ENCODE measurements at regions not wholly inside any gene's neighbourhood (a gene's known extent, or its start where the extent isn't known, plus 50 kb on each side); places are given as distances from the start of the nearest gene placed in this dataset.

- DNase-seq (ENCODE audit: low spot score) = no peak
Measured at GRCh38 chr5:117942861-117943519, 1045.4 kb downstream of the DTWD2 start.

DNA sequence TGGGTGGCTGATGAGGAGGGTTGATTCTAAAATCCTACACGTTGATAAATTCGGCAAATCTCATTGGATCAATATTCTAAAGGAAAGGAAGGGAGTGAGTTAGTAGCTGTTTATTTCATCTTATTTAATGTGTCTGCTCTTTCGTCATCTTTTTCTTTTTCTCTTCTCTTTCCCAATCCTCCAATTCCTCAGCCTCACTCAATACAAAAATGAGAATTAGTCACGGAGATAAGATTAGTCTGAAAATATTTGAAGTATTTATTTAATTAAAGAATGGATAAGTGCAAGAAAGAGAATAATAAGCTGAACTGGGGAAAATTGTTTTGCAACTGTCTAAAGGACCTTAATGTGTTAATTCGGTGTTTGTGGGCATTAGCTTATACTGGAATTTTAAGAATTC is 1095.1 kb downstream of the DTWD2 start:
- no peak for DNase-seq (ENCODE audit: low spot score)

DNA sequence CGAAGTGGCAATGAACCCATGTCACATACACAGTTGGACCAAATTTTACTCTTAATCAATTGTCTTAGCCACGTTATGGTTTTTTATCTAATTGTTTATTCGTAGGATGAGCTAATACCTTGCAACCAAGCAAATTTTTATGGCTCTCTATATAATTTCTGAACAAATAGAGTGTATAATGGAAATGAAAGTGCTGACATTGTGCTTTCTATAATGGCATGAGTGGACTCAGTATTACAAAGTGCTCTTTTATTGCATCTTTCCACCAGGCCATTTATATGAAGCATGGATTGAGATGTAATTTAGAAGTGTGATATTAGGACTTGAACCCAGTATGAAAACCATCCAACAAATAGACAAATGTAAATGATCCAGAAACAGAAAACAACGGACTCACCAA is 1096.0 kb downstream of the DTWD2 start:
- DNase-seq (ENCODE audit: low spot score) = no peak

GRCh38 chr5:117889596-117889995 is 1098.8 kb downstream of the DTWD2 start:
- no peak for DNase-seq (ENCODE audit: low spot score)

GRCh38 chr5:117888688-117889087 is 1099.7 kb downstream of the DTWD2 start:
- no peak for DNase-seq (ENCODE audit: low spot score)

GRCh38 chr5:117881426-117882230 is 1106.7 kb downstream of the DTWD2 start:
- DNase-seq (ENCODE audit: low spot score) = no peak

- no peak for DNase-seq (ENCODE audit: low spot score)
Measured at GRCh38 chr5:117880932-117881331, 1107.4 kb downstream of the DTWD2 start.

DNA sequence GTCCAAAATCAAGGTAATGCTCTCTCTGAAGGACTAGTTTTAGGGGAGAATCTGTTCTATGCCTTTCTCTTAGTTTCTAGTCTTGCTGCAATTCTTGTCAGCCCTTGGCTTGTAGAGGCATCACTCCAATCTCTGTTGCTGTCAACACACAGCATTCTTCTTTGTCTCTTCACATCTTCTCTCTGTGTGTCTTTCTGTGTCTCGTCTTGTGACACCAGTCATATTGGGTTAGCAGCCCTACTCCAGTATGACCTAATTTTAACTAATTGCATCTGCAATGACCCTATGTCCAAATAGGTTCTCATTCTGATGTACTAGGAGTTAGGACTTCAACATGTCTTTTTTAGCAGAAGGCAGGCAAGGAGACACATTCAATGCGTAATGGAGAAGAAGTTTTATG is 1110.6 kb downstream of the DTWD2 start:
- DNase-seq (ENCODE audit: low spot score) = no peak

DNA sequence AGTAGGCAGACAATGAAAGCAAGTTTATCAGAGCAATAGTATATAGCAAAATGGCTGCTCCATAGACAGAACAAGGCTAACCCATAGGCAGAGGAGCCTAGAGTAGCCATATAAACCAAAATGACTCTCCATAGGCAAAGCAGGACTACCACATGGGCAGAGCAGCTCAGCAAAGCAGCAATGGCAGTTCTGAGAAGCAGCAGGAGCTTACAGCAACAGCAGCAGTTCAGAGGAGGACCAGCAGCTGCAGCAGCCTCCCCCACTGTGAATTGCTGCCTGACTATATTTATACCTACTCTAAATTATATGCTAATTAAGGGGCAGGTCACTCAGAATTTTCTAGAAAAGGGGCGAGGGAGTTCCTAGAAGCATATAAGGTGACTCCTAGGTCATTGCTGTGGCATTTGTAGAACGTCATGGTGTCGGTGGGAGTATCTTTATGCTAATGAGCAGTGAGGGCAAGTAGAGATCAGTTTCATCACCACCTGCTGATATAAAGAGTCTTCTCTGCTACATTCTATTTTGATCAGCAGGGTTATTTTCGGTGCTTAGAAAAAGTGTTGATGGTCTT is 1115.5 kb downstream of the DTWD2 start:
- DNase-seq (ENCODE audit: low spot score) = no peak

- DNase-seq (ENCODE audit: low spot score) = no peak
Measured at GRCh38 chr5:117869596-117869995, 1118.8 kb downstream of the DTWD2 start.

DNA sequence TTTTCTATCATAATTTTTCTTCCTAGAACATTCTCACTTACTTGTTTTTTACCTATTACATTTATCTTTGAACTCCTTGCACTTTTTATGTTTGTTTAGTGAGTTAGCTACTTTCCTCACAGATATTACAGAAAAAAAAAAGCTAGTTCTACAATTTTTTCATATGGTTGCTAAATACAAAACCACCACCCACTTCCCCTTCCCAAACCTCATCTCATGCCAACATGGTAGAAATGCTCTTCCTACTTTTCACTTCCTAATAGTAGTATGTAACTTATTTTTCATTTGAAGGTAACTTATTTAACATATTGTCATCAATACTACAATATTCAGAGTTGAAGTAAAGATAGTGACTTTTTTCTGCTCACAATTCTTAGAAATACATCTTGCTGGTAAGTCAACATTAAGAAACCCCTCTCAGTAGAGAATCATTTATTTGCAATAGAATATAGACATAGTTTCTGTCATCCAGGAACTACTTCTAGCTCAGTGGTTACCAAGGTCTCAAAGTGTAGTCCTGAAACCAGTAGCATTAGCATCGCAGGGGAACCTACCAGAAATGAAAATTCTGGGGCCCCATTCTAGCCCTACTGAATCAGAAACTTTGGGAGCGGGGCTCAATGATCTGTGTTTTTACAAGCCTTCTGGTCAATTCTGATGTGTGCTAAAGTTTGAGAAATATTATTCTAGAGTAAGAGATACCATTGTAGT is 1124.6 kb downstream of the DTWD2 start:
- DNase-seq (ENCODE audit: low spot score) = no peak

GRCh38 chr5:117860550-117860949 is 1127.8 kb downstream of the DTWD2 start:
- DNase-seq (ENCODE audit: low spot score) = no peak

DNA sequence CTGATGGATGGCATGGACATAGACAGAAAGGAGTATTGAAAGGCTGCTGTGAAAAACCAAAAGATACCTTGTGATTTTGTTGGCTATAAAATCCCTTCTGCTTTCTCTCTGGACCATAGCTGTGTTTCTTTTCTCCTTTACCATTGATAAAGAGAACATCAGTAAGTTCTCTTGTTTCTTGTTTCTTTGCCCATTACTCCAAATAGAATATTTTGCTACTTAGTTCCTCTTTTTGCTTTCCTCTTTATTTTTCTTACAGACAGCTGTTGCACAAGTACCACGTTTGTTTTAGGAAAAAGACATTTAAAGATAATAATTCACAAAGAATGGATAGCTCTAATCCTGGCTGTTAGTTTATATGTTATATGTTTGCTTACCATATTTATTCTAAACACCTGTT is 1129.2 kb downstream of the DTWD2 start:
- no peak for DNase-seq (ENCODE audit: low spot score)

DNA sequence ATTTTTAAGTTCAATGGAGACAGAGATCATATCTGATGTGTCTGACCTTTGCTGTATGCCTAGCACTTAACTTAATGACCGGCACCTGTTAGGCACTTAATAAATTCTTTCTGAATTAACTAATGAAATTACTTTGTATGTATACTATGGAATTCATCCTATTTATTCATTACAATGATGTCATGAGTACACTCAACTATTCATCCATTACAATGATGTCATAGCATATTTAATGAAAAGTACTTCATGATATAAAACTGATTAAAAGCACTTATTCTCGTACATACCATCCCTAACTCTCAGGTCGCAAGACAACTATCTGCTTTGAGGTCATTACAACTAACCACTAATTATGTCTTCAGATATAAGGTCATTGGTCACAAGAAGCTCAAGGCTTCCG is 1131.6 kb downstream of the DTWD2 start:
- no peak for DNase-seq (ENCODE audit: low spot score)

- no peak for DNase-seq (ENCODE audit: low spot score)
Measured at GRCh38 chr5:117837786-117838185, 1150.6 kb downstream of the DTWD2 start.

DNA sequence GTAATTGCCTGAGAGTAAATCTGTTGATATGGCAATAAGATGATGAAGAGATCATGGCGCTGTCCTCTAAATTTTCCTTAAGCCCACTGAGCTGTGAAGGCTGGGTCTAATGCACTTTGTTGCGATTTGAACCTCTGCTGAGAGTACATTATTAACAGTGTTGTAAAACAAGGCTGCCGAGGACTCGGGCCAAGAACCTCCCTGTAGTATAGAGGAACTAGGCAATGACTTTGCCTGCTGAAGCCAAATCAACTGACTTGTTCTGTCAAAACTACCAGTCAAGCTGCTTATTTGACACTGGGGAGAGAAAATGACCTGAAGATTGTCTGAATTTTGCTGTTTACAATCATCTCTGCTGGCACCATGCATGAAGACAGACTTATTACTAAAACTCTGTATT is 1154.7 kb downstream of the DTWD2 start:
- no peak for DNase-seq (ENCODE audit: low spot score)

DNA sequence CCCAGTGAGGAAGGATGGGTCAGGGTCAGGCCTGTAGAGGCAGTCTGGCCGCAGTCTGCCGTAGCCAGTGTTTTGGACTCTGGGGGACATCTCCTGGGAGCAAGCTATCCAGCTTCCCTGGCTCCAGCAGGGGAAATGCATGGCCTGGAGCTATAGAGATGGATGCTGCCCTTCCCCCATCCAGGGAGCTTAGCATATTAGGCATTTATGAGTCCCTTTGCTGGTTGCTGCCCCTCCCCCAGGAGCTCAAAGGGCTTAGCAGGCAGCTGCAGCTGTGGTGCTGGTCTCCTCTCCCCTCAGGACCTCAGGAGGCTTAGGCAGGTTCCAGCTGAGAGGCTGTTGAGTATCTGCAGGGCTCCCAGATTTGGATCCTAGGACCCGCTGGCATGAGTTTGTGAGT is 1158.7 kb downstream of the DTWD2 start:
- DNase-seq (ENCODE audit: low spot score) = no peak

DNA sequence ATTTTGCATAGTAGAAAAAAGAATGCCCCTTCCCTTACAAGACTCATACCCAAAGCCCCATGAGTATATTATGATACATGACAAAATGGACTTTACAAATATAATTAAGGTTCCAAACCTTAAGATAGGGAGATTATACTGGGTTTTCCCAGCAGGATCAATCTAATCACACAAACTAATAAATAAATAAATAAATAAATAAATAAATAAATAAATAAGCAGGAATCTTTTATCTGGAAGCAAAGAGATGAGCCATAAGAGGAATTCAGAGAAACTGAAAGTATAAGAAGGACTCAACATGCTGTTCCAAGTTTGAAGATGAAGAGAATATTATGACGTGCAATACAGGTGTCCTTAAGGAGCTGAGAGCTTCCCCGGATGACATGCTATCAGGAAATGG is 1174.5 kb downstream of the DTWD2 start:
- no peak for DNase-seq (ENCODE audit: low spot score)

DNA sequence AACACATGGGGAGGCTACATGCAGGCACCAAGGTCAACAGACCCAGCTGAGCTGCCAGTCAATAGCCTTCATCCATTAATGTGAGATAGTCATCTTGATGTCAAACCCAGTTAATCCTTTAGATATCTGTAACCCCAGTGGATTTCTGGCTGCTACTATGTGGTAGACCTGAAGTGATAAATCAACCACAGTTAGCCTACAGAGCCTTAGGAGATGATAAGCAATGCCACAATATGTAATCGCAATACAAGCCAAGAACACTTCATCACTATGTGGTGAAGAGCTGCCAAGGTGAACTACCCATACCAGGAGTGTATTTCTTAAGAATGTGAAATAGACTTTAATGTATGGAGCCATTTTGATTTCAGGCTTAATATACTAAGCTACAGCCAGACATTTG is 1175.5 kb downstream of the DTWD2 start:
- DNase-seq (ENCODE audit: low spot score) = no peak

DNA sequence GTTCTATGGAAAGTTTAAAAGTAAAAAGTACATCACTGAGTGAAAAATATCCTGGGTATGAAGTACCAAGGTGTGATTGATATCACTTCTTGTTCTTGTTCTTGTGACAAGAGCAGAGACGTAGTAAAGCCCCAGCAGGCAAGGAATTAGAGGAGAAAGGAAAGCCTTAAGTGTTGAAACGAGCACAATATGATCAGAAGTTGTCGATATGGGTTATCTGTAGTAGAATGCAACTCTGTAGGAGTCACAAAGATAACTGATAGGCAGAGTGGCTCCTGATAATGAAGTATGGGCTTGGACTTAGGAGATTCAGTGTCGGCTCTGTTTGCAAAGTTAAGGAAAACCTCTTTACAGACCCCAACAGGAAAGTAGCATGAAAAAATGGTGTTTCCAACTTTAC is 1179.1 kb downstream of the DTWD2 start:
- DNase-seq (ENCODE audit: low spot score) = no peak

DNA sequence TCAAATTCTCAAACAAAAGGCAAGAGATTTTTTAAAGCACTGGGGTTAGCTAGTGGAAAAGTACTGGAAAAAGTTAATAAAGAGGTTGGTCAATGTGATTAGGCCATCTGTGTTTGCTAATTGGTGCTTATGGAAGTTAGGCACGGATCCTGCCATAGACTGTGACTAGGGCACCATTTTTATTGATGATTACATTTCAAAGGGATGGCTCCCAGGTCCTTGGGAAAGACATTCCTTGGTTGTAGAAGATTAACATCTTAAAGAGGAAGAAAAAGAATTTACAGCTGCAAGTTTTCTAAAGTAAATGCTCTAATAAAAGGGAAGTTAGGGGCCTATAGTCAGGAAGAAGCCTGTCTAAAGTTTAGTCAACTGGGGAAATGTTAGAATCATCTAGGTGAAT is 1183.3 kb downstream of the DTWD2 start:
- no peak for DNase-seq (ENCODE audit: low spot score)

DNA sequence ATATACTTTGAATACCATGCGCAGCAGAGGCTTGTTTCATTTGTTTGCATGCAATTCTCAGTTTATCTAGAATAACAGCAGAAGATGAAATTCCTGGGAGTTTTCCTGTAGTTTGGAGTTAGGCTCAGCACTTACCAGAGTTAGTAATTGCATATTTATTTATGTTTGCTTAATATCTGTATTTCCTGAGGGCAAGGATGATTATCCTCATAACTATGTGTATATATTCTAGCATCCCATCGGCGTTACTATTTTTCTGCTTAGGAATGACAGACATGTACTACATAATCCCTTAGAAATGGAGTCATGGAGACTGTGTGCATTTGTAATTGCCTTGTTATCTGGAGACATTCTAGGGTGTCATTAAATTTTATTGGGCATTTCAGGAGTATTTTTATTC is 1184.8 kb downstream of the DTWD2 start:
- DNase-seq (ENCODE audit: low spot score) = no peak

- no peak for DNase-seq (ENCODE audit: low spot score)
Measured at GRCh38 chr5:117801583-117801982, 1186.8 kb downstream of the DTWD2 start.
